HL-60 (cell line): ENCODE measurements at regions not wholly inside any gene's neighbourhood (a gene's known extent, or its start where the extent isn't known, plus 50 kb on each side); places are given as distances from the start of the nearest gene placed in this dataset.

ENCODE experiments used
- DNase-seq, 2 experiments: peaks; one replicate each; pipeline ENCODE4 v3.0.0-alpha.2; 2010 to 2020; ENCODE audit warnings: low read depth in 1 of 2, low spot score in 1 of 2
- H3K27ac ChIP-seq: fragments of 250-450 bp; sonication (Bioruptor Pico); replicated peaks from 2 replicates; pipeline ENCODE4 v1.5.1; 2020; ENCODE audit warnings: mild to moderate bottlenecking, moderate library complexity
- H3K27me3 ChIP-seq: fragments of 250-450 bp; sonication (Bioruptor Pico); 2 replicates; pipeline ENCODE4 v1.5.1; 2021; ENCODE audit warnings: mild to moderate bottlenecking, moderate library complexity; ENCODE audit not compliant: insufficient read depth, poor library complexity, severe bottlenecking
- H3K4me3 ChIP-seq: replicated peaks from 2 replicates; pipeline ENCODE4 v1.5.1; 2011; ENCODE audit warnings: mild to moderate bottlenecking, control low read depth, low read length; ENCODE audit not compliant: insufficient read depth
- CTCF ChIP-seq: IDR thresholded peaks from one replicate; pipeline ENCODE4 v1.5.1; 2011; ENCODE audit warnings: low read length, control low read depth, inconsistent platforms; ENCODE audit not compliant: insufficient read depth
- GABPA ChIP-seq: IDR thresholded peaks from 2 replicates; pipeline ENCODE4 v1.6.1; 2012; ENCODE audit warnings: low read depth
- POLR2AphosphoS5 ChIP-seq: IDR thresholded peaks from 2 replicates; pipeline ENCODE4 v1.6.1; 2012; ENCODE audit warnings: low read depth
- SPI1 ChIP-seq: IDR thresholded peaks from 2 replicates; pipeline ENCODE4 v1.6.1; 2012; ENCODE audit warnings: low read depth, mild to moderate bottlenecking, borderline replicate concordance
- TF ChIP-seq, protein P1 (sequence below): IDR thresholded peaks from 2 replicates; pipeline ENCODE4 v1.6.1; 2012; ENCODE audit warnings: low read depth; ENCODE audit not compliant: insufficient replicate concordance

DNA sequence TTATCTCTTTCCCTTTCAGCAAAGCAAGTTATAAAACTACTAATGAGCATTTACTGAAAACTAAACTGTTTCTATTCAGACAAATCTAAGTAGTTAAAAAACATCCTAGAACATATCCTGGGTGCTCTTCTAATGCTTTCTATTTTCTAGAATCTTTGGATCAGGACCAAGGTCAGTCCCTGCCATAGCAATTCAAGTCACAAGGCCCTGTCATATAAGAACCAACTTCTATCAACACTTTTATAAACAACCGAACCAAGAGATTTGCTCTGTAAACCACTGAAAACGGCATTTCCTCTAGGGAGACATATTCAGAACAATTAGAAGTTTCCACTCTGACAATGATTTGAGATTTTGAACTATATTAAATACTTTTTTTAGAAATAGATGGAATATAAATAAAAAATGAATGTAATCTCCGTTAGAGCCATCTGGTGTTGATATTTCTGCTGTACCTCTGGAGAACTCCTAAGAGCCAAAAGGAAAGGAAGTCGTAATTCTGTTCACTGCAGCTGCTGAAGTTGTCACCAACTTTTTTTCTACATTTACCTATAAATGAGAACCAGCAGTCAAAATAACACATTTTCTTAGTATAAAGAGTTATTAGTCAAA lies 51.4 kb upstream of the LGSN start:
- no peaks in the 10 kb centered on the region for H3K27me3 ChIP-seq
- TF ChIP-seq, protein P1, sequence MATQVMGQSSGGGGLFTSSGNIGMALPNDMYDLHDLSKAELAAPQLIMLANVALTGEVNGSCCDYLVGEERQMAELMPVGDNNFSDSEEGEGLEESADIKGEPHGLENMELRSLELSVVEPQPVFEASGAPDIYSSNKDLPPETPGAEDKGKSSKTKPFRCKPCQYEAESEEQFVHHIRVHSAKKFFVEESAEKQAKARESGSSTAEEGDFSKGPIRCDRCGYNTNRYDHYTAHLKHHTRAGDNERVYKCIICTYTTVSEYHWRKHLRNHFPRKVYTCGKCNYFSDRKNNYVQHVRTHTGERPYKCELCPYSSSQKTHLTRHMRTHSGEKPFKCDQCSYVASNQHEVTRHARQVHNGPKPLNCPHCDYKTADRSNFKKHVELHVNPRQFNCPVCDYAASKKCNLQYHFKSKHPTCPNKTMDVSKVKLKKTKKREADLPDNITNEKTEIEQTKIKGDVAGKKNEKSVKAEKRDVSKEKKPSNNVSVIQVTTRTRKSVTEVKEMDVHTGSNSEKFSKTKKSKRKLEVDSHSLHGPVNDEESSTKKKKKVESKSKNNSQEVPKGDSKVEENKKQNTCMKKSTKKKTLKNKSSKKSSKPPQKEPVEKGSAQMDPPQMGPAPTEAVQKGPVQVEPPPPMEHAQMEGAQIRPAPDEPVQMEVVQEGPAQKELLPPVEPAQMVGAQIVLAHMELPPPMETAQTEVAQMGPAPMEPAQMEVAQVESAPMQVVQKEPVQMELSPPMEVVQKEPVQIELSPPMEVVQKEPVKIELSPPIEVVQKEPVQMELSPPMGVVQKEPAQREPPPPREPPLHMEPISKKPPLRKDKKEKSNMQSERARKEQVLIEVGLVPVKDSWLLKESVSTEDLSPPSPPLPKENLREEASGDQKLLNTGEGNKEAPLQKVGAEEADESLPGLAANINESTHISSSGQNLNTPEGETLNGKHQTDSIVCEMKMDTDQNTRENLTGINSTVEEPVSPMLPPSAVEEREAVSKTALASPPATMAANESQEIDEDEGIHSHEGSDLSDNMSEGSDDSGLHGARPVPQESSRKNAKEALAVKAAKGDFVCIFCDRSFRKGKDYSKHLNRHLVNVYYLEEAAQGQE, result no peak
- TF ChIP-seq POLR2AphosphoS5 (no peak), CTCF (no peak), GABPA (no peak), SPI1 (no peak)
- no peak overlapping the region for H3K4me3 ChIP-seq
- no peak for DNase-seq
- H3K27ac ChIP-seq, result no peak overlapping the region

- no peak overlapping the region for H3K27ac ChIP-seq
- DNase-seq, result no peak
- no peaks in the 10 kb centered on the region for H3K27me3 ChIP-seq
- H3K4me3 ChIP-seq, result no peak overlapping the region
- TF ChIP-seq POLR2AphosphoS5 (no peak), CTCF (no peak), SPI1 (no peak), GABPA (no peak)
- TF ChIP-seq, protein P1, result no peak
These were observed 53.3 kb upstream of the LGSN start for GRCh38 chr6:63372951-63373533.

DNA sequence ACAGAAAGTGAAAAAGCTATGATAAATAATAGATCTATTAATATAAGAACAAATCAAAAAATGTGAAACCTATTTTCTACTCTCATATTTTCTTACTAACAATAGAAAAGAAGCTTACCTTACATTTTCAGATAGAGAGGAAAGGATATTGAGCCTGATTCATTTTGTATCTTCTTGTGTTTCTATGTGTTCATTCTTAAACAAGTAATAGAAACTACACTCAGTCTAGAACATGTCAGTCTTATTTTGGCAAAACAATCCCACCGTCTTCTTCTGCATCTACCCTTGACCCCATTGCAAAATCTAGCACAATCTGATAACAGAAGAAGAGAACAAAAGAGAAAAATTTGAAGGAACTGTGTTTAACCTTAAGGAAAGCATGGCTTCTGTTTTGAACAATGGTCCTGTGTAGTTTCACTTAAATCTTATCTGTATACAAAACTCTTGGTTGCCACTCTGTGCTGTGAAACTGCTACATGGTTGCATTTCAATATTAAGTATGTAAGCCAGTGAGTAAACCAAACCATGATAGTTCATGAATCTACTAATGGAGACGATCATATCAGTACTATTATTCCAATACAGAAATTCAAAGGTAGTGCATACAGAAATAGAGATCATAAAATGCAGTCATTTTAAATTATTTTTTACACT lies 69.5 kb upstream of the LGSN start:
- TF ChIP-seq, protein P1, result no peak
- TF ChIP-seq SPI1 (no peak), CTCF (no peak), POLR2AphosphoS5 (no peak), GABPA (no peak)
- no peak overlapping the region for H3K4me3 ChIP-seq
- no peak for DNase-seq
- no peak overlapping the region for H3K27ac ChIP-seq
- no peaks in the 10 kb centered on the region for H3K27me3 ChIP-seq
